ENCODE measurements at regions not wholly inside any gene's neighbourhood (a gene's known extent, or its start where the extent isn't known, plus 50 kb on each side); places are given as distances from the start of the nearest gene placed in this dataset.

GRCh38 chr4:117327491-117327890 lies 242.1 kb upstream of the TRAM1L1 start:
- no peaks in the 10 kb centered on the region for H3K27me3 Mint-ChIP-seq (ENCODE audit: low read depth in 2 of 2)
- Histone ChIP-seq H3K4me1 (ENCODE audit: control insufficient read depth, insufficient read depth, low read length) (no peaks in the 10 kb centered on the region), H3K27ac (ENCODE audit: low read length) (no peak overlapping the region), H3K9me3 (ENCODE audit: control insufficient read depth, insufficient read depth, low read length) (no peaks in the 10 kb centered on the region), H3K27me3 (ENCODE audit: control insufficient read depth, insufficient read depth, low read length) (no peaks in the 10 kb centered on the region), H3K4me3 (ENCODE audit: low read length) (no peak overlapping the region), H3K36me3 (ENCODE audit: control insufficient read depth, insufficient read depth, low read length) (no peaks in the 10 kb centered on the region)
- no peak for ATAC-seq
- H3K27ac Mint-ChIP-seq, result no peak overlapping the region
- H3K9me3 Mint-ChIP-seq, result peaks cover 5 to 20% of the 10 kb centered on the region in 2 donors
- intact Hi-C loops (cut with micrococcal nuclease), result no loop called here
- no peak for TF ChIP-seq CTCF (IDR thresholded peaks at IDR 0.05)
- H3K36me3 Mint-ChIP-seq, result peaks cover 10% of the 10 kb centered on the region
- WGBS (ENCODE audit: insufficient coverage), result 83% methylated on average over 3 of the region's 3 CpGs
- no peak overlapping the region for H3K4me3 Mint-ChIP-seq
- H3K4me1 Mint-ChIP-seq, result no peaks in the 10 kb centered on the region
- no peak for DNase-seq

GRCh38 chr4:117328333-117328732 lies 243.0 kb upstream of the TRAM1L1 start:
- peaks cover 10% of the 10 kb centered on the region for H3K36me3 Mint-ChIP-seq

GRCh38 chr4:117331817-117332216 lies 246.4 kb upstream of the TRAM1L1 start:
- WGBS (ENCODE audit: insufficient coverage), result 85% methylated on average over 3 of the region's 4 CpGs
- H3K27me3 Mint-ChIP-seq (ENCODE audit: low read depth in 2 of 2), result no peaks in the 10 kb centered on the region
- H3K36me3 Mint-ChIP-seq, result no peaks in the 10 kb centered on the region
- DNase-seq (no peak), ATAC-seq (no peak)
- no peak for TF ChIP-seq CTCF (IDR thresholded peaks at IDR 0.05)
- no peaks in the 10 kb centered on the region for H3K9me3 ChIP-seq (ENCODE audit: control insufficient read depth, insufficient read depth, low read length)
- no peak overlapping the region for H3K27ac ChIP-seq (ENCODE audit: low read length)
- H3K36me3 ChIP-seq (ENCODE audit: control insufficient read depth, insufficient read depth, low read length), result no peaks in the 10 kb centered on the region
- intact Hi-C loops (cut with micrococcal nuclease), result no loop called here
- H3K9me3 Mint-ChIP-seq, result peaks cover 7 to 16% of the 10 kb centered on the region in 2 donors
- no peaks in the 10 kb centered on the region for H3K4me1 ChIP-seq (ENCODE audit: control insufficient read depth, insufficient read depth, low read length)
- H3K27ac Mint-ChIP-seq, result no peak overlapping the region
- H3K4me1 Mint-ChIP-seq, result no peaks in the 10 kb centered on the region
- no peaks in the 10 kb centered on the region for H3K27me3 ChIP-seq (ENCODE audit: control insufficient read depth, insufficient read depth, low read length)
- H3K4me3 ChIP-seq (ENCODE audit: low read length), result no peak overlapping the region
- no peak overlapping the region for H3K4me3 Mint-ChIP-seq

More at GRCh38 chr4:117328333-117328732, 243.0 kb upstream of the TRAM1L1 start:
- no peak overlapping the region for H3K27ac ChIP-seq (ENCODE audit: low read length)
- Mint-ChIP-seq H3K9me3 (peaks cover 5 to 18% of the 10 kb centered on the region in 2 donors), H3K4me3 (no peak overlapping the region), H3K27me3 (ENCODE audit: low read depth in 2 of 2) (no peaks in the 10 kb centered on the region), H3K27ac (no peak overlapping the region), H3K4me1 (no peaks in the 10 kb centered on the region)
- DNase-seq, result no peak
- no peak overlapping the region for H3K4me3 ChIP-seq (ENCODE audit: low read length)
- no peaks in the 10 kb centered on the region for H3K36me3 ChIP-seq (ENCODE audit: control insufficient read depth, insufficient read depth, low read length)
- no peaks in the 10 kb centered on the region for H3K27me3 ChIP-seq (ENCODE audit: control insufficient read depth, insufficient read depth, low read length)
- 63% methylated on average over 1 of the region's 2 CpGs for WGBS (ENCODE audit: insufficient coverage)
- H3K4me1 ChIP-seq (ENCODE audit: control insufficient read depth, insufficient read depth, low read length), result no peaks in the 10 kb centered on the region
- no peak for ATAC-seq
- intact Hi-C loops (cut with micrococcal nuclease), result no loop called here
- no peaks in the 10 kb centered on the region for H3K9me3 ChIP-seq (ENCODE audit: control insufficient read depth, insufficient read depth, low read length)
- no peak for TF ChIP-seq CTCF (IDR thresholded peaks at IDR 0.05)

GRCh38 chr4:117334451-117335188 lies 249.2 kb upstream of the TRAM1L1 start:
- no peak overlapping the region for H3K4me3 Mint-ChIP-seq
- 85% methylated on average over 4 of the region's 7 CpGs for WGBS (ENCODE audit: insufficient coverage)
- intact Hi-C loops (cut with micrococcal nuclease), result no loop called here
- H3K36me3 ChIP-seq (ENCODE audit: control insufficient read depth, insufficient read depth, low read length), result no peaks in the 10 kb centered on the region
- TF ChIP-seq CTCF (IDR thresholded peaks at IDR 0.05), result no peak
- no peak overlapping the region for H3K4me3 ChIP-seq (ENCODE audit: low read length)
- no peaks in the 10 kb centered on the region for H3K36me3 Mint-ChIP-seq
- H3K4me1 ChIP-seq (ENCODE audit: control insufficient read depth, insufficient read depth, low read length), result no peaks in the 10 kb centered on the region
- no peak overlapping the region for H3K27ac Mint-ChIP-seq
- DNase-seq (no peak), ATAC-seq (no peak)
- no peaks in the 10 kb centered on the region for H3K4me1 Mint-ChIP-seq
- H3K27ac ChIP-seq (ENCODE audit: low read length), result no peak overlapping the region
- no peaks in the 10 kb centered on the region for H3K9me3 ChIP-seq (ENCODE audit: control insufficient read depth, insufficient read depth, low read length)
- no peaks in the 10 kb centered on the region for H3K27me3 Mint-ChIP-seq (ENCODE audit: low read depth in 2 of 2)
- no peaks in the 10 kb centered on the region for H3K27me3 ChIP-seq (ENCODE audit: control insufficient read depth, insufficient read depth, low read length)
- H3K9me3 Mint-ChIP-seq, result peaks cover 5 to 15% of the 10 kb centered on the region in 2 donors

All from natural killer cell (primary cell).